ENCODE measurements at regions not wholly inside any gene's neighbourhood (a gene's known extent, or its start where the extent isn't known, plus 50 kb on each side); places are given as distances from the start of the nearest gene placed in this dataset.

- TF ChIP-seq CTCF (IDR thresholded peaks at IDR 0.05) (no peak), POLR2A (IDR thresholded peaks at IDR 0.05) (no peak)
Observed at GRCh38 chr21:15533618-15534017, 196.2 kb upstream of the USP25 start.

Data from prostate gland (tissue), 2 donors.